NCI-H2081 (cell line): ENCODE measurements at regions not wholly inside any gene's neighbourhood (a gene's known extent, or its start where the extent isn't known, plus 50 kb on each side); places are given as distances from the start of the nearest gene placed in this dataset.

Experiments
- DNase-seq, 2 experiments: peaks; one replicate each; lab custom pipeline; 2025; lab: John Stamatoyannopoulos, UW

- no peak for DNase-seq
These were observed 177.6 kb downstream of the HHIPL2 start for GRCh38 chr1:222370081-222370912.

DNA sequence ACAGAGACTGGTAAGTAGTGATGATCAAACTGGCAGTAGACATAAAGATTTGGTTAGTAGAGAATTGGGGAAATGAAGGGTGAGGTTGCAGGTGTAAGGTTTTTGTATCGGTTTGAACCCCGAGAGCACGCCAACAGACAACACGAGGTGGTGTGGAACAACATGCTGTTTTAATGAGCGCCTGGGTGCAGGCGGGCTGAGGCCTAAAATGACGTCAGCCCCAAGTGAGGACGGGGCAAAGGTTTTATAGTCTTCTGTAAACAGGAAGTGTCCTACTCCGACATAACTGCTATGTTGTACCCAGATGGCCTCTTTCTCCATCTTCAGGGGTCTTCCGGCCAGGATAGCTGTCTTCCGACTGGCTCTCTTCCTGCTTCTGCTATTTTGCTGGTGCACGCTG lies 178.8 kb downstream of the HHIPL2 start:
- DNase-seq: no peak

- DNase-seq: no peak
These were observed 189.8 kb downstream of the HHIPL2 start for GRCh38 chr1:222358100-222358499.

DNA sequence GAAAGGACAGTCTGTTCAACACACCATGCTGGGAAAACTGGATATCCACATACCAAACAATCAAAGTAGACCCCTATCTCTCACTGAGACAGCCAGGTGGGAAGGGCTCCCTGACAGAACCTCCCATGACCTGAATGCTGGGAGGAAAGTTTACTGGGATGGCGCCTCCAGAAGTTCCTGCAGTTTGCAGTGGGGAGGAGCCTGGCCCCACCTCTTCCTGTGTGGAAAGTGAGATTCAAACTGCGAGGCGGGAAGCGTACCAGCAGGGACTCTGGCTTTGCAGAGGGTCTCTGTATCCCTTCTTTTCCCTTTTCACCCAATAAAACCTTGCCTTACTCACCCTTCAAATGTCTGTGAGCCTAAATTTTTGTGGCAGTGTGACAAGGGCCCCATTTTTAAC lies 190.7 kb downstream of the HHIPL2 start:
- DNase-seq: no peak

GRCh38 chr1:222347627-222348026 lies 200.3 kb downstream of the HHIPL2 start:
- DNase-seq: peak; percentile 11 to 28

DNA sequence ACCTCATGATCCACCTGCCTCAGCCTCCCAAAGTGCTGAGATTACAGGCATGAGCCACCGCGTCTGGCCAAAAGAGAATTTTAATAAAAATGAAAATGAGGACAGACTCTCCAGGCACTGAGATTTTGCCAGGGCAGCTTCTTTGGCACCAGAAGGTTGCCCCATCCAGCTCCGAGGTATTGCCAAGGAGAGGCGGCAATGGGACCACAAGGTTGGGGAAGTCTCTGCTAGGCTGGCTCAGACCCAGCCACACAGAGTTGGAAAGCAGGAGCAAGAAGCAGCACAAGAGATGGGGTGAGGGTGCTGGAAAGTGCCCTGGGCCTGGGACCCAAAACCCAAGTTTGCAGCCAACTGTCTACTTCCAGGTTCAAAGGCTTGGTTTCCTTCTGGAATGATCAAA lies 200.9 kb downstream of the HHIPL2 start:
- no peak for DNase-seq

DNA sequence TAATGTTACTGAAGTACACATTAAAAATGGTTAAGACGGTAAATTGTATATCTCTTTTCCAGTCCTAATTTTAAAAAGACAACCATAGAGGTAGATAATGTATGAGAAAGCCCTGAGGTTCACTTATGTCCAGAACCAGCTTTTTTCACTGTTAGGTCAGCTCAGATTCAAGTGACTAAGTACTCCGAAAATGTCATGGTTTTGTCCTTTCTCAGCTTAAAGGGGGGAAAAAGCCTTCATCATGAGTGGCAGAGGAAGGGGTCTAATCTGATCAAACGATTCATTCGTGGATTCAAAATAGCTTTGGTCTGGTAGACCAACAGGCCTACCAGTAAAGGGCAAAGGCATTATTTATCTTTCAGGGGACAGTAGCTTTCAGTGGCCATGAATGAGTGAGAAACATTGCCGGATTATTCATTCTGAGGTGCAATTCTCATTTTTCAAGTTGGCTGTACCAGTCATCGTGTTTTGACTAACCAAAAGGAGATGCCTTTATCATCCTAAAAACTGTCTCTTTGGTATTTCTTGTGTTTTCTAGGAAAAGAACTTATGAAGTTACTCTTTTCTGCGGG lies 208.4 kb downstream of the HHIPL2 start:
- no peak for DNase-seq

DNA sequence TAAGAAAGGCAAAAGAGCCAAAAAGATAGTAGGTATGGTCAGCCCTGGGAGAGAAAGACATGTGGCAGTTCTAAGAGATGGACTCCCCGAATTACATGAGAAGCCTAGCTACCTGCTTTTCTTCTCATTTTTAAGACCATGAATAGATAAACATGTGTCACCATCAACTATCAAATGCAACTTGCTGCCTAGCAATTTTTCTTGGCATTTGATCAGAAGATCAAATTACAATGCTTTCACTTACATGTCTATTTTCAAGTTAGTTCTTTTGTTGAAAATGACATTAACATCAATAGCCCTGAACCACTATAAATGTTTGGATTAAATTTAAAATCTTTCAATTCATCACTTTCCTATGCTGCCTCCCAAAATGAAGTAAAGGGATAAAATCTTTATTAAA lies 212.3 kb downstream of the HHIPL2 start:
- no peak for DNase-seq

- no peak for DNase-seq
These were observed 213.8 kb downstream of the HHIPL2 start for GRCh38 chr1:222334026-222334680.

DNA sequence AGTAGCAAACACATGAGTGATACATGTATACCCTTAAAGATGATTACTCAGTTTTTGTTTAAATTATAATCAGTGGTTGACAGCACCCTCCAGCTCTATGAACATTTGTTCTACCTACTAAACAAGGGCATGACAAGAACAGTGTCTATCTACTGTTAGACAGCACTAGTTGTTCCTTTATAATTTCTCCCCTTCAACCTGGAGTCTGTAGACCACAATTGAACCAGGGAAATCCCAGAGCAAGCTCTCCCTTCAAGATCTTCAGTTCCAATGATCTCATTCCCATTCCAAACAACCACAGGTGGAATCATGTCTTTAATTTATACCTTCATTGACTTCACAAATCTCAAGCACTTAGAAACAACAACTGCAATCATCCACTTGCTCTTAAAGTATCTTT lies 216.1 kb downstream of the HHIPL2 start:
- DNase-seq: no peak

GRCh38 chr1:222331340-222331739 lies 216.6 kb downstream of the HHIPL2 start:
- no peak for DNase-seq

- DNase-seq: no peak
These were observed 218.3 kb downstream of the HHIPL2 start for GRCh38 chr1:222329493-222330045.

- no peak for DNase-seq
These were observed 221.2 kb downstream of the HHIPL2 start for GRCh38 chr1:222326710-222327036.

GRCh38 chr1:222326006-222326709 lies 221.7 kb downstream of the HHIPL2 start:
- DNase-seq: no peak

DNA sequence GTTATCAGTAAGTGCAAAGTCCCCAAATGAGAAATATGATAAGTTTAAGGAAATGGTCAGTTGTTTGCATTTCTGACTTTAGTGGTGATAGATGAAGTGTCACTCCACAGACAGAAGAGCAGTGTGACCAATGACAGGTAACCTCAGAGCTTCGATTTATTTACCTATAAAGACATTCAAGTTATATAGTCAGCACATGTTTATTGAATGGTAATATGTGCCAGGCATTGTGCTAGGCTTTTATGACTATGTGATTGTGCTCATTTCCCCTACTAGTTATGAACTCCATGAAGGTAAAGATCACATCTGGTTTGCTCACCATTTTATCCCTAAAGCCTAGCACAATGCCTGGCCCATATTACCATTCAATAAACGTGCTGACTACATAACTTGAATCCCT lies 222.4 kb downstream of the HHIPL2 start:
- DNase-seq: no peak

DNA sequence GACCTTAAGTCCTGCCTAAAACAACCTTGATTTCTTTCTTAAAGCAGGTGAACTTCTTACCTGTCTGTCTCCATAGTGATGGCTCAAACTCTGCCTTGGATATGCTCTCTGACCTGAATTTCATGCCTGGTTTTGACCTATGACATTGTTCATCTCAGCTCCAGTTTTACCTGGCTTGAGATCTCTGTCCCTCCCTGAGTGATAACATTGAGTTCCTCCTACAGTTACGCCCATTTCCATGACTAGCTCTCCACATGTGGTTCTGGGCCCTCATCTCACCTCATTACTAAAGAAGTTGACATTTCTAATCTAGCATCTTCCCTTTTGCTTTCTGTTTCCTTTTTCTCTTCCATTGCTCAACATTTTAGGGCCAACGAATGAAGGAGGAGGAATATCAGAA lies 233.1 kb downstream of the HHIPL2 start:
- no peak for DNase-seq

DNA sequence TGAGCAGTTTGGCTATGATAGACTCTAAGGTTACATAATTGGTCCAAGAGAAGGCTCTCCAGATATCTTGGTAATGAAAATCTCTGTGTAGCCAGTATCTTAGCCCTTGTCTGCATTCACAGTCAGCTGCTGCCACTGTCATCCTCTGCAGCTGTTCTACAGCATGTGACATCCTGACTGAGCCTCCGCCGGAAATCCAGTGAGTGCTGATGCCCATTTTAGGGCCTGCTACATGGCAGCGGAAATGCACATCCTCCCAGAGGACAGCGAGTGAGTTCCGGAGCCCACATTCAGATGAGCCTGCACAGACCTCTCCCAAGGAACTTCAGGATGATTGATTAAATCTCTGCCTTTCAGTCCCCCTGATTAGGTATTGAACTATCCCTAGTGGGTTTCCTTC lies 237.1 kb downstream of the HHIPL2 start:
- no peak for DNase-seq

DNA sequence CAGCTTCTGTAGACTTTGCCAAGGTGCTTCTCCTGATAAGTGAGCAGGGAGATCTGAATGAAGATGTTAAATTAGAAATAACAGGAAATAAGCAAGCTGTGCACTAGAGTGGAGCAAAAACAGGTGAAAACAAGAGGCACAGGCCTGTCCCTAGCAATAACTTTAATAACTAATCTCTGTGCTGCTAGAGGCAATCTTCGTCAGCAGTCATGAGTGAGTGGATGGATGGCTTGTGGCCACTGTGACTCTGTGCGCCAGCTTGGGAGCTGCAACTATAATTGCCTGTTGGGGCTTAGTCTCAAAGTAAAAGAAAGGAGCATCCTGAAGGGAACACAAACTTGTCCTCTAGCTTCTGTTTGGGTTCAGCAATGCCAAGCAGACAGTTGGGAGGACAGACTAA lies 240.3 kb downstream of the HHIPL2 start:
- no peak for DNase-seq

- DNase-seq: no peak
These were observed 241.4 kb downstream of the HHIPL2 start for GRCh38 chr1:222306512-222306911.

- DNase-seq: no peak
These were observed 241.9 kb downstream of the HHIPL2 start for GRCh38 chr1:222306011-222306410.

- DNase-seq: no peak
These were observed 246.3 kb downstream of the HHIPL2 start for GRCh38 chr1:222301652-222302051.

DNA sequence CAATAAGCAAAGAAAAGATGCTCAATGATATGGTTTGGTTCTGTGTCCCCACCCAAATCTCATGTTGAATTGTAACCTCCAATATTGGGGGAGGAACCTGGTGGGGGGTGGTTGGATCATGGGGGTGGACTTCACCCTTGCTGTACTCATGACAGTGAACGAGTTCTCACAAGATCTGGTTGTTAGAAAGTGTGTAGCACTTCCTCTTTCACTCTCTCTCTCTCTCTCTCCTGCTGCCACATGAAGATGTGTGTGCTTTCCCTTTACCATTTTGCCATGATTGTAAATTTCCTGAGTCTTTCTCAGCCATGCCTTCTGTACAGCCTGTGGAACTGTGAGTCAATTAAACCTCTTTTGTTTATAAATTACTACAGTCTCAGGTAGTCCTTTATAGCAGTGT lies 248.4 kb downstream of the HHIPL2 start:
- no peak for DNase-seq

DNA sequence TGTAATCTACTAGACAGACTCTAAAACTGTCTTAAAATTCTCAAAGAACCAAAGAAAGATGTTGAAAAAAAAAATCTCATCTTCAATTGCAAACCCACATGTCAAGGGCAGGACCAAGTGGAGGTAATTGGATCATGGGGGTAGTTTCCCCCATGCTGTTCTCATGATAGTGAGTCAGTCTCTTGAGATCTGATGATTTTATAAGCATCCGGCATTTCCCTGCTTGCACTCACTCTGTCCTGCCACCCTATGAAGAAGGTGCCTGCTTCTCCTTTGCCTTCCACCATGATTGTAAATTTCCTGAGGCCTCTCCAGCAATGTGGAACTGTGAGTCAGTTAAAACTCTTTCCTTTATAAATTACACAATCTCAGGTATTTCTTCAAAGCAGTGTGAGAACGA lies 257.0 kb downstream of the HHIPL2 start:
- no peak for DNase-seq
